Stimulated activated naive CD8-positive, alpha-beta T cell treated with anti-CD3 and anti-CD28 coated beads, Interleukin-15, amount 100 ng/mL, for 72 hours (primary cell): ENCODE measurements at regions not wholly inside any gene's neighbourhood (a gene's known extent, or its start where the extent isn't known, plus 50 kb on each side); places are given as distances from the start of the nearest gene placed in this dataset.
A peak's percentile ranks its signal among the peaks of the same experiment; 100 is the strongest.
"Not testable (repeated sequence)": the region's sequence is repeated elsewhere in the genome, so short reads cannot be mapped to it uniquely, and the experiment has no call there.

Experiments
- ATAC-seq: fragments of 150-1000 bp; cut with Tn5 transposase; 2 replicates; pipeline ENCODE4 v1.10.0; 2021; ENCODE audit warnings: mild to moderate bottlenecking, moderate library complexity
- DNase-seq, 2 donors: peaks; one replicate each; pipeline ENCODE4 v3.0.0; 2021 to 2022
- H3K27ac Mint-ChIP-seq, 2 donors: one replicate each; pipeline ENCODE4 v1.8.0; 2022; ENCODE audit warnings: mild to moderate bottlenecking in 2 of 2, mixed read lengths in 2 of 2, moderate library complexity in 2 of 2
- H3K27me3 Mint-ChIP-seq: one replicate; pipeline ENCODE4 v1.8.0; 2022; ENCODE audit warnings: mixed read lengths
- H3K4me1 Mint-ChIP-seq: one replicate; pipeline ENCODE4 v1.8.0; 2022; ENCODE audit warnings: mild to moderate bottlenecking, mixed read lengths
- H3K4me3 Mint-ChIP-seq, 2 donors: one replicate each; pipeline ENCODE4 v1.8.0; 2022; ENCODE audit warnings: mild to moderate bottlenecking in 2 of 2, mixed read lengths in 2 of 2, moderate library complexity in 1 of 2
- H3K9me3 Mint-ChIP-seq, 2 donors: one replicate each; pipeline ENCODE4 v1.8.0; 2022; ENCODE audit warnings: mixed read lengths in 2 of 2

DNA sequence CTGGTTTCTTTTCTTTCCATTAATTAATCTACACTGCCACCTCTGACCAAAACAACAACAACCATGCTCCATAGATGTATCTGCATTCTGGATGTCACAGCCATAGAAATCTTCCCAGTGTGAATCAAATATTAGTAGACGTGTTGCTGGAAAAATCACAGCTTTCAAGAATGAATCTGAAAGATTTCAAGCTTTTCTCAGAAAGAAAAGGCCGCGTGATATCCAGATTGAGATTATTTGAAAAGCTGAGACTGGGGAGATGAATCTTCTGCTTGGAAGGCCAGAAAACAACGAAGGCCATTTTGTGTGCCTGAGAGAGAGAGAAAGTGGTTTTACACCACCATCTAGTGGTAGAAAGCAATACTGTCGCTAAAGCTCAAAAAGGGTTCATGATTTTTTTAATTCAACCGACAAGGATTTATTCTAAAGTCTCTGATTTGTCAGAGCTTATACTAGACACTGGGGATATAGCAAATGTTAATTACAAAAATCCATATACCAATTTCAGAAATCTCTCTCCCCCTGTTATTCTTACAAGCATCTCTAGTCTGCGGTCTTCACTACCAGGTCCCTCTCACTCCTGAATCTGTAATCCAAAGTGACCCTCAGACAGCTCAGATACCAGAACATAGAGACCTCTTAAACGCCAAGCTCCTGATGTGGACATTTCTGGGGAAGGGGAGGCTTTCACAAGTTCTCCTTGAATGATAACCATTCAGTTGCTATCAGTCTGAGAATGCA lies 87.5 kb upstream of the SGIP1 start:
- H3K27me3 Mint-ChIP-seq = peaks cover 23% of the 10 kb centered on the region
- ATAC-seq (peak; percentile 65), DNase-seq (peak; percentile 45 to 56)
- H3K4me3 Mint-ChIP-seq = peak overlapping the region; percentile 87 to 99
- no peaks in the 10 kb centered on the region for H3K9me3 Mint-ChIP-seq
- H3K4me1 Mint-ChIP-seq = peaks cover 31% of the 10 kb centered on the region
- H3K27ac Mint-ChIP-seq = peak overlapping the region; percentile 97 to 99

GRCh38 chr1:66450043-66450514 lies 83.9 kb upstream of the SGIP1 start:
- H3K4me3 Mint-ChIP-seq = no peak overlapping the region
- peaks cover 14% of the 10 kb centered on the region for H3K4me1 Mint-ChIP-seq
- DNase-seq (no peak), ATAC-seq (no peak)
- peaks cover 23% of the 10 kb centered on the region for H3K27me3 Mint-ChIP-seq
- no peaks in the 10 kb centered on the region for H3K9me3 Mint-ChIP-seq
- no peak overlapping the region for H3K27ac Mint-ChIP-seq

GRCh38 chr1:66450847-66451246 lies 83.1 kb upstream of the SGIP1 start:
- peaks cover 23% of the 10 kb centered on the region for H3K27me3 Mint-ChIP-seq
- DNase-seq = no peak
- ATAC-seq = no peak
- H3K4me3 Mint-ChIP-seq = no peak overlapping the region
- H3K27ac Mint-ChIP-seq = no peak overlapping the region
- peaks cover 7% of the 10 kb centered on the region for H3K4me1 Mint-ChIP-seq
- H3K9me3 Mint-ChIP-seq = no peaks in the 10 kb centered on the region

DNA sequence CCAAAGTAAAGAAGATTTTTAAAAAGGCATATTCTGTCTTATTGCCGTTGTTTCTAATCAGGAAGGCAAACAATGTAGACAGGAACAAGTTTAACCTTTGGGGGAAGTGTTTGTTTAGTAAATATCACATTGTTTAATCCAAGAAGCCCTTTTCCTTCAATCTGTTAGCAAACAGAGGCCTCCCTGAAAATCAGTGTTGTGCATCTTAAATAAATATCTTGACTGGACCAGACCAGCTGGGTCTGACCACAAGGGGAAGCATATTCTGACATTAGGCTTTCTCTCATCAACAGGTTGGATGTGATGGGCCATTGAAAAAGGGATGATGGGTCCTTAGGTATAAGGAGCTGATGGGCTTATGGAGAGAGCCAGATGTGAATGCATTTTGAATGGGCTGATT lies 81.8 kb upstream of the SGIP1 start:
- no peaks in the 10 kb centered on the region for H3K4me1 Mint-ChIP-seq
- DNase-seq = no peak
- H3K4me3 Mint-ChIP-seq = no peak overlapping the region
- H3K27me3 Mint-ChIP-seq = peaks cover 19% of the 10 kb centered on the region
- H3K27ac Mint-ChIP-seq = no peak overlapping the region
- no peaks in the 10 kb centered on the region for H3K9me3 Mint-ChIP-seq
- ATAC-seq = no peak

DNA sequence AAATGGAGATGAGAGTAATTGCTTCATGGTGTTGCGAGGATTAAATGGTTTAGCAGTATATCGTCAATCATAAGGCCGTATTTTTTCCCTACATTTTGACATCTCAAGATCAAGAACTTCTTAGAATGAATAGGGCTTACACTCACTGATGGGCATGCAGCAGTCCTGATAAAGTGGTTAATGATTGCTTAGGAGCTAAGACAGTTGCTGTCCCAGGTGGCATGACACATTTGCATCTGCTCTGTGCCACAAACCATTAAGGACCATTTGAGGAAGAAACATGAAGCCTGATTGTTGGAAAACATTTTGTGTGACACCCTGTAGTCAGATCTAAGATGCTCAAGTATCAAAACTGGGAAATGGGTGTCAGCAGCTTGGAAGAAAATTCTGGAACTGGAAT lies 81.0 kb upstream of the SGIP1 start:
- H3K27ac Mint-ChIP-seq = no peak overlapping the region
- no peak overlapping the region for H3K4me3 Mint-ChIP-seq
- no peak for ATAC-seq
- H3K9me3 Mint-ChIP-seq = no peaks in the 10 kb centered on the region
- H3K27me3 Mint-ChIP-seq = peaks cover 11% of the 10 kb centered on the region
- no peak for DNase-seq
- H3K4me1 Mint-ChIP-seq = no peaks in the 10 kb centered on the region

DNA sequence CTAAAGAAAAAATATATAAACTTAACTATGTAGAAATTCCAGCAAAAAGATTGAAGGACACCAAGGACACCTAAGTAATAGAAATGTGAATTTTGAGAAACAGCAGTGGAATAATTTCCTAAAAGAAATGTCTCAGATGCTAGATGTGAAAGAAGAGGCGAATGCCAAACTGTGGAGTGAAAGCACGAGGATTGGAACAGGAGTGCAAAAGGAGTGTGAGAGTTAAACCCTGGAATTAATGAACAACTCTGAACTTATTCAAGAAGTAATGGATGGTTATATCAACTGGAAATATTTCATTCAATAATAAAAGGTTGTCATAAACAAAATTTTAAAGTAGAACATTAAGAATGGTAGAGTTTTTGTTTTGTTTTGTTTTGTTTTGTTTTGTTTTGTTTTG lies 78.5 kb upstream of the SGIP1 start:
- H3K9me3 Mint-ChIP-seq = peaks cover 9 to 12% of the 10 kb centered on the region in 2 donors
- H3K27ac Mint-ChIP-seq = no peak overlapping the region
- no peak for DNase-seq
- no peak overlapping the region for H3K4me3 Mint-ChIP-seq
- H3K27me3 Mint-ChIP-seq = no peaks in the 10 kb centered on the region
- no peak for ATAC-seq
- no peaks in the 10 kb centered on the region for H3K4me1 Mint-ChIP-seq

DNA sequence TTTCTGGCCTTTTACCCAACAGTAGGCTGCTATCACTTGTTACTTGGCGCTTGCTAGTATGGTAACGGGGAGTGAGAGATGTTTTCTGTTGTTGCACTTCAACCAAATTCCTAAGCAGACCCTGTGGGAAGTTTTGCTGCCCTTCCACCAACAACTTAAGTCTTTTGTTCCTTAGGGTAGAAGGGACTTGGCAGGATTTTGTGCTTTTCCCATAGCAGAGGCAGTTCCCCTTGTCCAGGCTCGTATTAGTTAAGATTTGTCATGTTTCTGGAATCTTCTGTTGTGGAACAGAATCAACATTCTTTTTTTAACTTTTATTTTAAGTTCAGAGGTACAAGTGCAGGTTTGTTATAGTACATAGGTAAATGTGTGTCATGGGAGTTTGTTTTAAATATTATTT lies 73.2 kb upstream of the SGIP1 start:
- H3K27ac Mint-ChIP-seq = no peak overlapping the region
- no peaks in the 10 kb centered on the region for H3K4me1 Mint-ChIP-seq
- peaks cover 16 to 27% of the 10 kb centered on the region in 2 donors for H3K9me3 Mint-ChIP-seq
- peaks cover 11% of the 10 kb centered on the region for H3K27me3 Mint-ChIP-seq
- no peak overlapping the region for H3K4me3 Mint-ChIP-seq
- ATAC-seq = no peak
- no peak for DNase-seq

DNA sequence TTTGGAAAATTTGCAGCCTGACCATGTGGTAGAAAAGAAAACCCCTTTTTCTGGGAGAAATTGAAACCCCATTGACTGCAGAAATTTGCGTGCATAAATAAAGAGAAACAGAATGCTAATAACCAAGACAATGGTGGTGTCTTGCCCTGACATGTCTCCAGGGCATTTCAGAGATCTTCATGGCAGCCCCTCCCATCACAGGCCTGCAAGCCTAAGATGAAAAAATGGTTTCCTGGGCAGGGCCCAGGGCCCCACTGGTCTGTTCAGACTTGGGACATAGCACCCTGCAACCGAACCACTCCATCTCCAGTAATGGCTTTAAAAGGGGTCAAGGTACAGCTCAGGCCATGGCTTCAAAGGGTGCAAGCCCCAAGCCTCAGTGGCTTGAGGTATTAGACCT lies 71.6 kb upstream of the SGIP1 start:
- DNase-seq (no peak), ATAC-seq (no peak)
- H3K4me3 Mint-ChIP-seq = no peak overlapping the region
- H3K9me3 Mint-ChIP-seq = peaks cover 16 to 27% of the 10 kb centered on the region in 2 donors
- H3K27me3 Mint-ChIP-seq = peaks cover 12% of the 10 kb centered on the region
- H3K27ac Mint-ChIP-seq = no peak overlapping the region
- H3K4me1 Mint-ChIP-seq = no peaks in the 10 kb centered on the region

- no peak overlapping the region for H3K27ac Mint-ChIP-seq
- no peak overlapping the region for H3K4me3 Mint-ChIP-seq
- no peak for DNase-seq
- peaks cover 22% of the 10 kb centered on the region for H3K27me3 Mint-ChIP-seq
- no peak for ATAC-seq
- H3K9me3 Mint-ChIP-seq = peaks cover 16 to 27% of the 10 kb centered on the region in 2 donors
- no peaks in the 10 kb centered on the region for H3K4me1 Mint-ChIP-seq
Measured at GRCh38 chr1:66464351-66464750, 69.6 kb upstream of the SGIP1 start.

DNA sequence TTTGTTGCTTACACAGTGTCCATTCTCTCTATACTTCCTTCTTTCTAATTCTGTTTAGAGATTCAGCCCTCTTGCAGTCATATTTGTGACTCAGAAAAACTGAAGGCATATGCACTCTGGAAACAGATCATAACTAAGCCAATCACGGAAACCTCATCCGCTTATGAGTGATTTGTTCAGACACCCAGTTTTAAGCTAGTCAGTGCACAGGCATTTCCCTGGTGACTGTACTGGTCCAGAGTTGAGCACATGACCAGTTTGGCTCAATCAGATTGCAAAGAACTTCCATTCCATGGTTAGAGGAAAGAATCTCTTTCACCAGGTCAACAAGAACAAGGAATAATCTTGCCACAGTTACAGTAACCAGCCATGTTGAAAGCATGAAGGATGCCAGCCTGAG lies 69.2 kb upstream of the SGIP1 start:
- Mint-ChIP-seq H3K9me3 (peaks cover 12 to 22% of the 10 kb centered on the region in 2 donors), H3K27ac (no peak overlapping the region), H3K4me1 (no peaks in the 10 kb centered on the region), H3K27me3 (peaks cover 22% of the 10 kb centered on the region), H3K4me3 (no peak overlapping the region)
- DNase-seq = no peak
- no peak for ATAC-seq

- peaks cover 22% of the 10 kb centered on the region for H3K27me3 Mint-ChIP-seq
- not testable (repeated sequence) for ATAC-seq, H3K4me3 Mint-ChIP-seq, H3K4me1 Mint-ChIP-seq, DNase-seq, H3K9me3 Mint-ChIP-seq, H3K27ac Mint-ChIP-seq
Measured at GRCh38 chr1:66466695-66467094, 67.3 kb upstream of the SGIP1 start.

DNA sequence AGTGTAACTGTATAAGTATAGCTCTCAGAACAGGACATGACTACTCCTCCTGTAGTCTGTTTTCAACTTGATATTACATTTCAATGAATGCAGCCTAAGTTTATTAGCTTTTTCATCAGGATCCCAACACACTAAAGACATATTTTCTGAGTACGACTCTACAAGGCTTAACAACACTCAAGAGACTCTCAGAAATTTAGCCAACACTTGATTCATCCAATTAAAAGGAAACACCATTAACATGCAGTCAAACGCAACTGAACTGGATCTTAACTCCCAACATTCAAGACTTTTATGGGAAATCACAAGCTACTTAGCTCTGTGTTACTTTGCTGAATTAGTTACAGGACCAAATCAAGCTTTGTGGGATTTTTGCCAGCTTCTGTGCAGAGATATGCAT lies 65.2 kb upstream of the SGIP1 start:
- ATAC-seq (no peak), DNase-seq (no peak)
- H3K27ac Mint-ChIP-seq = no peak overlapping the region
- no peak overlapping the region for H3K4me3 Mint-ChIP-seq
- H3K4me1 Mint-ChIP-seq = no peaks in the 10 kb centered on the region
- H3K27me3 Mint-ChIP-seq = peaks cover 25% of the 10 kb centered on the region
- H3K9me3 Mint-ChIP-seq = no peaks in the 10 kb centered on the region

- H3K4me1 Mint-ChIP-seq = no peaks in the 10 kb centered on the region
- H3K4me3 Mint-ChIP-seq = no peak overlapping the region
- no peak overlapping the region for H3K27ac Mint-ChIP-seq
- ATAC-seq (no peak), DNase-seq (no peak)
- H3K27me3 Mint-ChIP-seq = peaks cover 26% of the 10 kb centered on the region
- H3K9me3 Mint-ChIP-seq = peaks cover 0 to 9% of the 10 kb centered on the region in 2 donors
Measured at GRCh38 chr1:66475940-66476339, 58.0 kb upstream of the SGIP1 start.

DNA sequence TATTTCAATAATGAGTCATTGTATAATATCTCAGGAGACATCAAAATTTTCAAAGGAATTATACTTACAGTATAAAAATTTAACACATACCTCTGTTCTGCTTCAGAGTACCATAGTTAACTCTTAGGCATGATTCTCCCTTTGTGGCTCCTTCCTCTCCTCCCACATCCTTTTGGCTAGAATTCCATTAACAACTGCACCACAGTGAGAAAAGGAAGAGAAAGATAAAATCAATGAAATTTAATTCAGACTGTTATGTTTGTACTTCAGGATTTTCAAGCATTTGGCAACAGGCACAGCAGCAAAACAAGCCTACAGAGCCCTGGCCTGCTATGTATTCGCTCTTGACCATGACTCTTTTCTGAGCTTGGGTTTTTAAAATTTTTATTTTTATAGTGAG lies 57.2 kb upstream of the SGIP1 start:
- no peaks in the 10 kb centered on the region for H3K4me1 Mint-ChIP-seq
- H3K27ac Mint-ChIP-seq = no peak overlapping the region
- no peak overlapping the region for H3K4me3 Mint-ChIP-seq
- peaks cover 26% of the 10 kb centered on the region for H3K27me3 Mint-ChIP-seq
- no peak for DNase-seq
- ATAC-seq = no peak
- H3K9me3 Mint-ChIP-seq = peaks cover 0 to 9% of the 10 kb centered on the region in 2 donors

GRCh38 chr1:66478116-66478515 lies 55.8 kb upstream of the SGIP1 start:
- Mint-ChIP-seq H3K4me3 (no peak overlapping the region), H3K27ac (no peak overlapping the region), H3K27me3 (peaks cover 26% of the 10 kb centered on the region), H3K9me3 (peaks cover 0 to 14% of the 10 kb centered on the region in 2 donors), H3K4me1 (no peaks in the 10 kb centered on the region)
- DNase-seq (no peak), ATAC-seq (no peak)

DNA sequence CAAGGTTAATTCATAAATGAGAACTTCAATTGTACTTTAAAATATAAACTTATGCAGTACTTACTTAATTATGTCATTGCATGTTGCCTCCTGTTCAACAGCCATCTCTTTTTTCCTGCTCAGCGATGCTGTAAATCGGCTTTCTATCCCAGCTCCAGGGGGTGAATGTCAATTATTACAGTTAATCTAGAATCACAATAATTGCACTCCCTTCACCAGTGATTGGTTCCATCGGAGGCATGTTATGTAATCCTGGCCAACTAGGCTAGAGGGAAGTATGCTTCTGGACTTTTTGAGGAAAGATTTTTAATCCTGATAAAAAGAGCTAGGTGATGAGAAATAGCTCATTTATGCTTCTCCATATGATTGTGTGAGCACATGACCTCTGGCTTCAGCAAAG lies 53.8 kb upstream of the SGIP1 start:
- no peak overlapping the region for H3K4me3 Mint-ChIP-seq
- no peak for DNase-seq
- peaks cover 16% of the 10 kb centered on the region for H3K27me3 Mint-ChIP-seq
- no peak for ATAC-seq
- H3K9me3 Mint-ChIP-seq = peaks cover 0 to 14% of the 10 kb centered on the region in 2 donors
- H3K4me1 Mint-ChIP-seq = no peaks in the 10 kb centered on the region
- no peak overlapping the region for H3K27ac Mint-ChIP-seq

DNA sequence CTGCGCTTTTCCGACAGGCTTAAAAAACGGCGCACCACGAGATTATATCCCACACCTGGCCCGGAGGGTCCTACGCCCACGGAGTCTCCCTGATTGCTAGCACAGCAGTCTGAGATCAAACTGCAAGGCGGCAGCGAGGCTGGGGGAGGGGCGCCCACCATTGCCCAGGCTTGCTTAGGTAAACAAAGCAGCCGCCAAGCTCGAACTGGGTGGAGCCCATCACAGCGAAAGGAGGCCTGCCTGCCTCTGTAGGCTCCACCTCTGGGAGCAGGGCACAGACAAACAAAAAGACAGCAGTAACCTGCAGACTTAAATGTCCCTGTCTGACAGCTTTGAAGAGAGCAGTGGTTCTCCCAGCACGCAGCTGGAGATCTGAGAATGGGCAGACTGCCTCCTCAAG lies 52.7 kb upstream of the SGIP1 start:
- H3K27me3 Mint-ChIP-seq, H3K4me3 Mint-ChIP-seq, DNase-seq, H3K27ac Mint-ChIP-seq, ATAC-seq, H3K9me3 Mint-ChIP-seq, H3K4me1 Mint-ChIP-seq: not testable (repeated sequence)
